ENCODE measurements at regions not wholly inside any gene's neighbourhood (a gene's known extent, or its start where the extent isn't known, plus 50 kb on each side); places are given as distances from the start of the nearest gene placed in this dataset.

GRCh38 chr5:19002111-19002510 is 985.9 kb downstream of the CDH18 start:
- TF ChIP-seq, protein P1, sequence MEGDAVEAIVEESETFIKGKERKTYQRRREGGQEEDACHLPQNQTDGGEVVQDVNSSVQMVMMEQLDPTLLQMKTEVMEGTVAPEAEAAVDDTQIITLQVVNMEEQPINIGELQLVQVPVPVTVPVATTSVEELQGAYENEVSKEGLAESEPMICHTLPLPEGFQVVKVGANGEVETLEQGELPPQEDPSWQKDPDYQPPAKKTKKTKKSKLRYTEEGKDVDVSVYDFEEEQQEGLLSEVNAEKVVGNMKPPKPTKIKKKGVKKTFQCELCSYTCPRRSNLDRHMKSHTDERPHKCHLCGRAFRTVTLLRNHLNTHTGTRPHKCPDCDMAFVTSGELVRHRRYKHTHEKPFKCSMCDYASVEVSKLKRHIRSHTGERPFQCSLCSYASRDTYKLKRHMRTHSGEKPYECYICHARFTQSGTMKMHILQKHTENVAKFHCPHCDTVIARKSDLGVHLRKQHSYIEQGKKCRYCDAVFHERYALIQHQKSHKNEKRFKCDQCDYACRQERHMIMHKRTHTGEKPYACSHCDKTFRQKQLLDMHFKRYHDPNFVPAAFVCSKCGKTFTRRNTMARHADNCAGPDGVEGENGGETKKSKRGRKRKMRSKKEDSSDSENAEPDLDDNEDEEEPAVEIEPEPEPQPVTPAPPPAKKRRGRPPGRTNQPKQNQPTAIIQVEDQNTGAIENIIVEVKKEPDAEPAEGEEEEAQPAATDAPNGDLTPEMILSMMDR (conservative IDR thresholded peaks at IDR 0.05 in 1 of 2, IDR thresholded peaks at IDR 0.05 in 1 of 2; ENCODE audit: low read depth in 1 of 2, low read length in 2 of 2): no peak
- TF ChIP-seq EZH2 (IDR thresholded peaks at IDR 0.05; ENCODE audit: low read length, missing control alignments): no peak
